IPS-18a (cell line): ENCODE measurements at regions not wholly inside any gene's neighbourhood (a gene's known extent, or its start where the extent isn't known, plus 50 kb on each side); places are given as distances from the start of the nearest gene placed in this dataset.

Source experiments
- H3K27ac ChIP-seq: one replicate; pipeline ENCODE4 v1.5.1; 2013; ENCODE audit warnings: low read length
- H3K27me3 ChIP-seq: one replicate; pipeline ENCODE4 v1.6.1; 2013; ENCODE audit warnings: mild to moderate bottlenecking, low read length; ENCODE audit not compliant: control insufficient read depth, insufficient read depth
- H3K36me3 ChIP-seq: one replicate; pipeline ENCODE4 v1.6.1; 2013; ENCODE audit warnings: low read depth, low read length; ENCODE audit not compliant: control insufficient read depth
- H3K4me1 ChIP-seq: one replicate; pipeline ENCODE4 v1.6.1; 2013; ENCODE audit warnings: low read depth, low read length; ENCODE audit not compliant: control insufficient read depth
- H3K4me3 ChIP-seq: one replicate; pipeline ENCODE4 v1.5.1; 2013; ENCODE audit warnings: low read length
- H3K9ac ChIP-seq: one replicate; pipeline ENCODE4 v1.6.1; 2013; ENCODE audit warnings: mild to moderate bottlenecking, low read length, moderate library complexity
- H3K9me3 ChIP-seq: one replicate; pipeline ENCODE4 v1.6.1; 2013; ENCODE audit warnings: low read depth, low read length; ENCODE audit not compliant: control insufficient read depth

DNA sequence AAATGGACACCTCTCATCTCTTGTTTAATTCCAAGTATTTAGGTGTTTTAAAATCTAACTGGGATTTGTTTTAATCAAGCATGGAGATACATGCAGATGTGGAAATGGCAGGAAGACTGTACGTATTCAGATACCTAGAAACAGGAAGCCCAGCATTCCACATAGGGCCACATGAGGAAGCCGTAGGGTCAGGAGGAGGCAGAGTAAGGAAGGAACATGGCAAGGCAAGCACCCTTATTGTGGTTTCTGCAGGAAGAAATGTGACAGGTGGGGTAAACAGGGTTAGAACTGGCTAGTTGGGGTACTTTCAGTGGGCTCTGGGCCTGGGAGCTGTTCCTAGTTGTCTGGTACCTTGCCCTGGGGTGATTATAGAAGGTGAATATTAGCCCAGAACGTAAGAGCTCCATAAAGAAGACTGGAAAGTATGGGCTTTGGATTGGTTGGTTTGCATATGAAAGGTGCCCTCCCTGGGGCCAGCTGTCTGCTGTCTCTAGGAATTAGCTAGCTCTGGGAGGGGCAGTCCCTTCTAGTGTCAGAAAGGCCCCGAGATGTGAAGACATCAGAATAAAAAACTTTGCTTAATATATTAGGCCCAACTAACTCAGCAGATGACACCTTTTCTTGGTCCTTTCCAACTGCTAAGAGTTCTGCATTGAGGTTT lies 107.7 kb upstream of the CADPS start:
- Histone ChIP-seq H3K4me1 (peaks cover 6% of the 10 kb centered on the region), H3K36me3 (peaks cover 9% of the 10 kb centered on the region), H3K9ac (no peak overlapping the region), H3K27ac (no peak overlapping the region), H3K9me3 (no peaks in the 10 kb centered on the region), H3K4me3 (no peak overlapping the region), H3K27me3 (no peaks in the 10 kb centered on the region)

DNA sequence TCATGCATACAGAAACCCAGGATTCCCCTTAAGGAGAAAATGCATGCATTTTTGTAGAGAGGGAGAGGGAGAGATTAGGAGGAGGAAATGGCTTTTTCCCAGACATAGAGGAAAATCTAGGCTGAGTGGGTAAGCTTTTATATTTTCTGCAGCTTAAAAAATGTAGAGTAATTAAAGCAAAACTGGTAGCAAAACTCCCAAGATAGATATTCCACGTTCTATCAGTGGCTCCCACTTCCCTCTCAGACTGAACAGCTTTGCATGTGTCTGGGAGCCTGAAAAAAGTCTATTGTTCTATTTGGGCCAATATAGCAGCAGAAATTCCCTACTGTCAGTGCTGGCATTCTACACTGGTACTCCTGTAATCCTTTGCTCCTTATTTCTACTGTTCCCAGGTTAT lies 110.8 kb upstream of the CADPS start:
- Histone ChIP-seq H3K27me3 (no peaks in the 10 kb centered on the region), H3K9me3 (no peaks in the 10 kb centered on the region), H3K9ac (no peak overlapping the region), H3K27ac (no peak overlapping the region), H3K4me1 (peaks cover 14% of the 10 kb centered on the region), H3K36me3 (peaks cover 16% of the 10 kb centered on the region), H3K4me3 (no peak overlapping the region)

DNA sequence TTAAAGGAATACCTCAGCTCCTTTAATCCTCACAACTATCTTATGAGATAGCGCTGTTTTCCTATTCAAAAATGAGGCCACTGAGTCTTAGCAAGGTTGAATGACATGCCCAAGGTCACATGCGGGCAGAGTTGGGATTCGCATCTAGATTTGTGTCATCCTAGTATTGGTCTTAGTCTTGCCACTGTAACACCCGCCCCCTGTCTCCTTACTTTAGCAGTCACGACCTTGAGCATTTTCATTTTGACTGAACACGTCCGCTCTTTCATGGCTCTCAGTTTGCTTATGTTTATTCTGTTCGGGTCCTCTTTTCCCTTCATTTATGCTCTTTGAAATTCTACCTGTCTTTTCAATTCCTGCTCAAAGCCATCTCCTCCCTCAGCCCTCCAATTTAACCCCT lies 112.5 kb upstream of the CADPS start:
- H3K4me1 ChIP-seq = peaks cover 11% of the 10 kb centered on the region
- H3K9ac ChIP-seq = no peak overlapping the region
- H3K27me3 ChIP-seq = no peaks in the 10 kb centered on the region
- H3K9me3 ChIP-seq = no peaks in the 10 kb centered on the region
- H3K36me3 ChIP-seq = peaks cover 16% of the 10 kb centered on the region
- H3K4me3 ChIP-seq = no peak overlapping the region
- H3K27ac ChIP-seq = no peak overlapping the region

DNA sequence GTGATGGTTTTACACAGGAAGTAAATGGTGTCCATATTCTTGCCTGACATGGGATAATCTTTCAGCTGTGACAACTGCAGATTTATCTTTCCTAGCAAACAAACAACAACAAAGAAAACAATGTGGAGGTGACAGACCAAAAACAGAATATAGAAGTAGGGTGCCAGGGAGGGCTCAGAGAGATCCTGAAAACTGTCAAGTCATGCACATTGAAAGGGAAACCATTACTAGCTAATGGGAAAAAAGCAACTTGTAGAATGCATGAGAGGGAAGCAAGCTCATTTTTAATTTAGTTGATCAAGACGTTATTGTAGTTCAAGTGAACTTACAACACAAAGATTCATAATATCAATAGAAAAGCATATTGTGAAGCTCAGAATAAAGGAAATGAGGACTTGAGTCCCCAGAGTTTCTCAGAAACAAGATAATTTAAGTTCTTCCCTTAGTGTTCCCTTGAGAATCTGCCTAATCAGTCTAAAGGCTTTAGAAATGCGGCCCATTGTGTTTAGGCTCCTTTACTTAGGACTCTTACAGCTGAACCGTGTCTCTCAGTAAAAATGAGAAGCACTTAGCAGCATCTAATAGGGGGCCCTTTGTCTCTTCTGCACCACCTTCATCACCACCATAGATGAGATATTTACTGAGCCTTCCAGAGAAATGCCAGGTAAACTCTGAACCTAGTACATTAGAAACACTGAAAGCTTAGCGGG lies 115.6 kb upstream of the CADPS start:
- H3K4me3 ChIP-seq = no peak overlapping the region
- H3K27ac ChIP-seq = no peak overlapping the region
- no peaks in the 10 kb centered on the region for H3K9me3 ChIP-seq
- peaks cover 26% of the 10 kb centered on the region for H3K4me1 ChIP-seq
- H3K27me3 ChIP-seq = no peaks in the 10 kb centered on the region
- H3K36me3 ChIP-seq = peaks cover 12% of the 10 kb centered on the region
- no peak overlapping the region for H3K9ac ChIP-seq

GRCh38 chr3:62992520-62992919 lies 117.3 kb upstream of the CADPS start:
- H3K9me3 ChIP-seq = no peaks in the 10 kb centered on the region
- H3K36me3 ChIP-seq = peaks cover 8% of the 10 kb centered on the region

DNA sequence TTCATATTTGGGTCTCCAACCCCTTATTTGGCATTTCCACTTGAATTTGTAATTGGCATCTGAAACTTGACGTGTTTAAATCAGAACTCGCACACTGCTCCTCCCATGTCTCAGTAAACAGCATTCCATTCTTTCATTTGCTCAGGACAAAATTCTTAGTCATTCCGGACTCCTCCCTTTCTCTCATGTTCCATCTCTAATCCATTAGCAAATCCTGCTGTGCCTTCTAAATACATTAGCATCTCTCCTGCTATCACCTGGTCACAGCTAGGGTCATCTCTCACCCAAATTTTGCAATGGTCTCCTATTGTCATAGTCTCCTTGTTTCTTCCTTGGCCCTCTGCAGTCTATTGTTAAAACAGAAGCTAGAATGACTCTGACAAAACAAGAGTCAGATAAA lies 119.9 kb upstream of the CADPS start:
- Histone ChIP-seq H3K9ac (no peak overlapping the region), H3K36me3 (no peaks in the 10 kb centered on the region), H3K27me3 (no peaks in the 10 kb centered on the region), H3K9me3 (no peaks in the 10 kb centered on the region), H3K4me1 (peaks cover 26% of the 10 kb centered on the region), H3K27ac (no peak overlapping the region), H3K4me3 (no peak overlapping the region)

More at GRCh38 chr3:62992520-62992919, 117.3 kb upstream of the CADPS start:
- no peak overlapping the region for H3K4me3 ChIP-seq
- H3K4me1 ChIP-seq = peaks cover 26% of the 10 kb centered on the region
- H3K27me3 ChIP-seq = no peaks in the 10 kb centered on the region
- H3K27ac ChIP-seq = no peak overlapping the region
- no peak overlapping the region for H3K9ac ChIP-seq

- Histone ChIP-seq H3K9me3 (no peaks in the 10 kb centered on the region), H3K27ac (no peak overlapping the region), H3K4me3 (no peak overlapping the region), H3K4me1 (peaks cover 22% of the 10 kb centered on the region), H3K36me3 (no peaks in the 10 kb centered on the region), H3K9ac (no peak overlapping the region), H3K27me3 (no peaks in the 10 kb centered on the region)
Observed at GRCh38 chr3:62995530-62995929, 120.3 kb upstream of the CADPS start.

- Histone ChIP-seq H3K4me1 (peaks cover 18% of the 10 kb centered on the region), H3K9me3 (no peaks in the 10 kb centered on the region), H3K27ac (no peak overlapping the region), H3K27me3 (no peaks in the 10 kb centered on the region), H3K36me3 (peaks cover 2% of the 10 kb centered on the region), H3K4me3 (no peak overlapping the region), H3K9ac (no peak overlapping the region)
Observed at GRCh38 chr3:62997369-62997768, 122.2 kb upstream of the CADPS start.

- no peak overlapping the region for H3K27ac ChIP-seq
- no peak overlapping the region for H3K9ac ChIP-seq
- no peak overlapping the region for H3K4me3 ChIP-seq
- H3K4me1 ChIP-seq = peaks cover 15% of the 10 kb centered on the region
- no peaks in the 10 kb centered on the region for H3K9me3 ChIP-seq
- H3K27me3 ChIP-seq = no peaks in the 10 kb centered on the region
- peaks cover 5% of the 10 kb centered on the region for H3K36me3 ChIP-seq
Observed at GRCh38 chr3:62999158-62999557, 123.9 kb upstream of the CADPS start.

- H3K36me3 ChIP-seq = peaks cover 5% of the 10 kb centered on the region
- no peak overlapping the region for H3K9ac ChIP-seq
- H3K4me1 ChIP-seq = peaks cover 9% of the 10 kb centered on the region
- no peaks in the 10 kb centered on the region for H3K27me3 ChIP-seq
- no peaks in the 10 kb centered on the region for H3K9me3 ChIP-seq
- no peak overlapping the region for H3K4me3 ChIP-seq
- no peak overlapping the region for H3K27ac ChIP-seq
Observed at GRCh38 chr3:62999791-63000190, 124.6 kb upstream of the CADPS start.

DNA sequence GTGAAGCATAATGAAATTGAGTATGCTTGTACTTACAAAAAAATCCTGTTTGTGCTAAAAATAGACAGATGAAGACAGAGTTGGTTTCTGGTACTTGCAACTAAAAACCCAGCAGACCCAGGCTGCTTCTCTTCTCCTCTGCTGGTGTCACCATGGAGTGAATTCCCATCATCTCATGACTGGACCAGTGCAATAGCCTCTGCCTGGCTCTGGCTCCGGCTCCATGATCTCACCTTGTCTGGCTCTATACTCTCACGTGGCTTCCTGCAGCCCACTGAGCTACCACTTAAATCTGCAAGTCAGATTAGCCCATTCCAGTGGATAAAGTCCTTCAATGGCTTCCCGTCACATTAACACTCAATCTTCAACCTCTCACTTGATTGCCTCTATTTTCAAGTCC lies 129.2 kb upstream of the CADPS start:
- Histone ChIP-seq H3K36me3 (peaks cover 5% of the 10 kb centered on the region), H3K4me1 (no peaks in the 10 kb centered on the region)

More for the DNA sequence above, 129.2 kb upstream of the CADPS start:
- Histone ChIP-seq H3K9ac (no peak overlapping the region), H3K9me3 (no peaks in the 10 kb centered on the region), H3K4me3 (no peak overlapping the region), H3K27me3 (no peaks in the 10 kb centered on the region), H3K27ac (no peak overlapping the region)
